Fibroblast of skin of abdomen (primary cell): ENCODE measurements at regions not wholly inside any gene's neighbourhood (a gene's known extent, or its start where the extent isn't known, plus 50 kb on each side); places are given as distances from the start of the nearest gene placed in this dataset.

Source experiments
- DNase-seq: peaks from one replicate; pipeline ENCODE4 v3.0.0-alpha.2; 2013

DNA sequence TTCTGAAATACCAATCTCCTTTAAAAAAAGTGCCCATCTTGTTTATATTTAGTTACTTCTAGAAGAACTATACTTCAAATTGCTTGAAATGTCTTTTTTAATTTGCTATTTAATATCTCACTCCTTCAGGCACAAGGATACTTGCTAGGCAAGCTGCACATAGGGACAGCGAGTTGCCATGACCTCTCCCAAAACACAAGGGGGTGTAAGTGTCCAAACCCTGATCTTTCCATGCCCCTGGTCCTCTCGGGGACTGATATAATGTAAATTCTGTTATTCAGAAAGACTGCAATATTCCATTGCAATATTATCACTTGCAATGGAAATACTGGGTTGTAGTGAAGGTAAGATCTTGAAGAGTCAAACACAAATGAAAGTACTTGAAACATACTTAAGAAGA is 480.4 kb downstream of the CETN3 start:
- no peak for DNase-seq

DNA sequence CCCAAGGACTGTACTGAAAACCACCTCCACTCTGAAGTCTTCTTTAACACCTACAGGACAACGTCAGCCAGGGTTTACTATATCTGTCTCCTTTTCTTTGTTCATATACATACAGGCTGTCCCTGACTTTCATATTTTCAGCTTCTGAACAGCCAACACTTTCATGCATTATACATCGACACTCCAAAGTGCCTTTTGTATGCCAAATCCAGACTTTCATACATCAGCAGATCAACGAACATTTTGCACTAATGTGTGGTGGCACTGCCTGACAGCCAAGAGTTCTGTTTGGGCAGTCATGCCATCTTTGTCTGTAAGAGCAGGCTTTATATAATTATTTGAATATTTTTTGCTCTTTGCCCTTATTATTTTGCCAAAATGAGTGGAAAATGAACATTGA is 487.4 kb downstream of the CETN3 start:
- no peak for DNase-seq

DNA sequence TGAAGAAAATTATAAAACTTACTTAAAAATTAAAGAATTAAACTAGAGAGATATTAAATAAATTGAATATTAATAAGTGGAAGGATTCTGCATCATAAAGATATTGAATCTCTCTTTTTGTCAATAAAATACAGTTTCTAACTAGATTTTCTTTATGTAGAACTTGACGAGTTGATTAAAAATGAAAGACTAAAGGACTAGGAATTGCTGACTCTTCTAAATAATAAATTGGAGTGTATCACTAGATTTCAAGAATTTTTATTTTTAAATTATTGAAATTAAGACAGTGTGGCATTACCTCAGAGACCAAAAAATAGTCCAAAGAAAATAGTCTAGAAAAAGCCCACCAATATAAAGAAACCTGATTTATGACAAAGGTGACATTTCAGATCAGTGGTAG is 492.4 kb downstream of the CETN3 start:
- no peak for DNase-seq

DNA sequence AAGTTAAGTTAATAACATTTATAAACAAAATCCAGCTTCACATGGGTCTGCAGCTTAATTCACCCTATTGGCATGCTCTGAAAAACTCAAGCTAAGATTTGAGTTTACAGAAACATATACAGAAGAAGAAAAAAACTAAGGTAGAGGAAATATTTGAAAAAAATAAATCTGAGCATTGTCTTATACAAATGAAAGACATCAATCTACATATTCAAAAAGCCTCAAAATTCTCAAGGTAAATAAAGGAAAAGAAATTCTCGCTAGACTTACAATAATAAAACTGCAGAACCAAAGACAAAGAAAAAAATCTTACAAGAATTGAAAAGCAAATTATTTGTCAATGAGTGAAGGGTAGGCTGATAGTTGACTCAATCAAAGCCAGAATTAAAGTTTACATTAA is 493.4 kb downstream of the CETN3 start:
- no peak for DNase-seq

DNA sequence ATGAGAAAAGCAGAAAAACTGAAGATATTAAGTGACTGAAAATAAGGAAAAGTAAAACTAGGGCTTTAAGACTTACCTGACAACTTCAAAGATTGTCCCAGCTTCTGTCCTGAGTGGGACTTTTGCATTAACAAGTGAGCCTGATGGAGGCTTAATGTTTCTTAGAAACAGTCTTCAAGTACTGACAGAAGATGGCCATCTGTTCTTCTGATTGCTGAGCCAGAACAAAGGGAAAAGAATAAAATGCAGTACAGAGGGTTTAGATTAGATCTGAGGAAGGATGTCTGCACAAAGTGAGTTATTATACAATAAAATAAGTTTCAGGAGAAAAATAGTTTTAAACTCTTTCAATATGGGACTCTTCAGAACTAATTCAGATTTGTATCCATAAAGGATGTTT is 500.7 kb downstream of the CETN3 start:
- no peak for DNase-seq

DNA sequence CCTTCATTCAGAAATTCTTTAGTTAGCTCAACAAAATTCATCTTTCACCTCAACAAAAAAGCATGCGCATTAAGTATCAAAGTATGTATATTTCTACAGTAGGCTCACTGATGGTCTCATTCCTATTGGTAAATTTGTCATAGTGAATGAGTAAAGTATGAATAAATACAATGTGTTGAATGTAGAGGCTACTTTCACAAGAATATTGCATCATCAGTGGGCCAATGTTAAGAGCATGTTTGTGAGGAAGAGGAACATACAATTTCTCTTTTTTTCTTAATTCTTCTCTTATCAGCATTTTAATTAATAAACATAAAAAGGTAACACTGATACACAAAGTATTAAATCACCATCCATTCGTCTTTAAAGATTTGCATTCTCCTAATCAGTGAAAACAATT is 505.1 kb downstream of the CETN3 start:
- peak; percentile 2 for DNase-seq

DNA sequence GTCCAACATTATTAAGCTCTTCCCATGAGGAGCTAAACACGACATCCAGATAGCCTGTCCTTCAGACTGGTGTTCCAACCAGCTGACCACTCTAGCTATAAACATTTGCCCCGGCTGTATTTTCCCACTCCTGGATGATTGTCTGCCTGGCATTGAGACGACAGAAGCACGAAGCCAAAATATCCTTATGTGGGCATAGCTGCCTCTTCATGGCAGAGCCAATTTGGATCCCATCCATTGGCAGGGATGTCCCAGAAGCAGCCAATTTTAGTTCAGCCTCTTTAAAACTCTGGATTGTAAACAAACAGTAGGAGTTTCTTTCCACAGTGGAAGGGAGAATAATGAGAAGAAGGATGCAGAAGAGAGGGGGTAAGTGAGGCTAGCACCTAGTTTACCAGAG is 507.6 kb downstream of the CETN3 start:
- DNase-seq, result no peak

DNA sequence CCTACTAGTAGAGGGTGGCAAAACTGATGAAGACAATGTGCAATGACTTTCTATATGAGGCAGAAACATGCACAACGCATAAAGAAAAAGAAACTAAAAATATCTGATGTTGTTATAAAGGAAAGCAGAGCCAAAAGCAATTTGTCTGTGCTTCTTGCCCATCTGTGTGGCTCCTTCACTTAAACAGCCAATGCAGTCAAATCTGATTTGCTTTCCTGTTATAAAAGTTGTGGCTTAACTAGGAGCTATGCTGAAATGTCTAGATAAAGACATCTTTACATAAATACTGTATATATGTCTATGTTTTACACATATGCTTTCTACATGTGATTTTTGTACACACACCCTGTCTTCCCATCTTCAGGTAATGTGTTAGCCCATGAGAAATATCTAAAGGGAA is 508.2 kb downstream of the CETN3 start:
- no peak for DNase-seq

DNA sequence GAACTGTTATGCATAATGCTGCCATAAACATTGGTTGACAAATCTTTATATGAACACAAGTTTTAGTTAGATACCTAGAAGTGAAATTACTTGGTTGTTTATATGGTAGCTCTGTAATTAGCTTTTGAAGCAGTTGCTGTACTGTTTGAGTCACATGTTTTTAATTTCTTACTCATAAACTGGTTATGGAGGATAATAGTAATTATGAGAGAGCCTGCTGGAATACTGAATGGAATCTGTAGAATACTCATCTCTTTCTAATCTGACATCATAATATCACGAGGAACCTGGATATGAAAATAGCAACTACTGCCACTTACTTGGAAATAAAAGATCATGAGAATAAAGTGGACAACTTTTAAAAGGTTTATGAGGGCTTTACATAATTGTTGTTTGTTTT is 509.2 kb downstream of the CETN3 start:
- no peak for DNase-seq

DNA sequence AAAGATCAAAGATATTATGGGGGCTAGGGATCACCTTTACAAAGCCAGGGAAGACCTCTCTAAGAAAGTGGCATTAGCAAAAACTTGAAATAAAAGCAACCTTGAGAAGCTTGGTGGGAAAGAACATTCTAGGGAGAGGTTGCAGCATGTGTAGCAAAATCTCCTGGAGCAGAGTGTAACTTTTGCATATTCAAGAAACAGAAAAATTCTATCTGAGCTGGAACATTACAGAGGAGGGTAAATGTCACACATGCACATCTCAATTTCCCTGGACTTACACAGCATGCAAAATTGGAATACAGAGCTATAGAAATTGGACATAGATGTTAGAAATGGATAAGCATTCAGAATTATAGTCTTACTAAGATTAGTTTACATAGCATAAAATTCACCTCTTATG is 510.0 kb downstream of the CETN3 start:
- no peak for DNase-seq

DNA sequence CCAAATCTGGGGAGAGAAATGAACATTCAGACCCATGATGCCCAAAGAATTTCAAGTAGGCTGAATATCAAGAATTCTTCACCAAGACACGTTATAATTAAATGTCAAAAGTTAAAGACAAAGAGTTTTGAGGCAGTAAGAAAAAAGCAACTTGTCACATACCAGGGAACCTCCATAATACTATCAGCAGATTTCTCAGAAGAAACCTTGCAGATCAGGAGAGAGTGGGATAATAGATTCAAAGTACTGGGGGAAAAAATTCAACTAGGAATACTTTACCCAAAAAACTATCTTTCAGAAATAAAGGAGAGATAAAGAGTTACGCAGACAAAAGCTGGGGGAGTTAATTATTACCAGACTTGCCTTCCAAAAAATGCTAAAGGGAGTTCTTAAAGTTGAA is 516.0 kb downstream of the CETN3 start:
- no peak for DNase-seq

DNA sequence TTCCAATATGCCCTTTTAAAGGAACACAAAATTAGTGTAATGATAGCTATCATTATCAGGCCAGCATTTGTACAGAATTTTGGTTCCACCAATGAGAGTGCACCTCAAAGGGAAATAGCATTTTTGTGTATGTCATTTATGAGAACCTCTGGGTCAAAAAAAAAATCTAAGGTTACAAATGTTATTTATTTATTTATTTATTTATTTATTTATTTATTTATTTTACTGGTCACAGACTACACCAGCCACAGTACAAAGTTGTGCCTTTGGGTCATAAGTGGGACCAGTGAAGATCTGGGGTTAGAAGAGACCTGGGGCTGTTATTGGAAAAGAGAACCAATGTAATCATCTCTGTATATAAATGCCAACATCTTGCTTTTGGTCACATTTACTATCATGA is 523.9 kb downstream of the CETN3 start:
- DNase-seq, result no peak

DNA sequence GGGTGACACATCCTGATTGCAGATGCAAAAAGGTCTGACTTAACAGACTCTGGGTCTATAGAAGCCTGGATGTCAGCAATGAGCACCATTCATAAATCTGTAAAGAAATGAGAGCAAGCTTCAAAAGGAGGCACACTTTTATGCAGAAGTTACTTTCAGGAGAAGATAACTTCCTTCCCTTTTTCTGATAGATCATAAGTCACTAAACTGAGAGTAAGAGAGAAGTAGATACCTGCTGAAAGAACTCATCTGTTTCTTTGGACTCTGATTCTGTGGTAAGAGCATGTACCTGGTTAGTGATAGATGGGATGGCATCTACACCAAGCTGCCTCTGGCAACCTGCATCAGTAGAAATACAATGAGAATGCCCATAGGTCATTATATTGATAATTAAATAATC is 525.6 kb downstream of the CETN3 start:
- DNase-seq, result no peak

DNA sequence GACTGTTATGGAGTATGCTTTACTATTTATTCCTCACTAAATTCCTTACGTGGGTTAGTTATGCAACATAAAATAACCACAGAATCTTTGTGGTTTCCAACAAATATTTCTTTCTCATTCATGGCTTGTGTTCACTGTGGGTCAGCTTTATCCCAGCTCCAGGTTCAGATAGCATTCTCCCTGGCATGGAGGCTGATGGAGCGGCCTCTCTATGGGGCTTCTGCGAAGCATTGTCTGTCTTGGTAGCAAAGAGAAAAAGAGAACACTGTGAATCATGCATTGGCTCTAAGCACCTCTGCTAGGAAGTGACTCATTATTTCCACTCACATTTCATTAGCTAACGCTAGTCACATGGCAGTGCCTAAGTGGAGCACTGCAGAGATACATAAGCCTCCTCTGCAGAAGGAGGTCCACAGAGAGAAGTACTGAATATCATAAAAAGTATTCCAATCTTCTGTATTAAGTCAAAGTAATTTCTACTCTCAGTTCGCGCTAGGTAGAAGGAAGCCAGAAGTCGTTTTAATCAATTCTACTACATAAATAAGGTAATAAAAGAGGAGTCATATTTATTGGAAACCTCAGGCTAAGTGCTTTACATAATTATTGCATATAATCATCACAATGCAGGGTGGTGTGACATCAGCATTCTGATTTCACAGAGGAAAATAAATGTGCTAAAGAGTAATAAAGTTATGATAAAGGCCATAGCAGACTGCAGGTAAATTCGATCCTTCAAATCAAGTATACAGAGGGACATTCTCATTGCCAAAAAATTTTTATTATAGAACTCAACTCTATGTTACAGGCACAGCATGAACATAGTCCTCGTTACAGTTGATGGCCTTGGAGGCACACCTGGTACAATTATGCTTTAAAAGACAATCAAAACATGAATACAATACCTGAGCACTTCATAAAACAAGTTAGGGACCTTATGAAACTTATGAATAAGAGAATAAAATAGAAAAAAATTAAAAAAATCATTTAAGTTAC is 531.1 kb downstream of the CETN3 start:
- peak; percentile 93 for DNase-seq

DNA sequence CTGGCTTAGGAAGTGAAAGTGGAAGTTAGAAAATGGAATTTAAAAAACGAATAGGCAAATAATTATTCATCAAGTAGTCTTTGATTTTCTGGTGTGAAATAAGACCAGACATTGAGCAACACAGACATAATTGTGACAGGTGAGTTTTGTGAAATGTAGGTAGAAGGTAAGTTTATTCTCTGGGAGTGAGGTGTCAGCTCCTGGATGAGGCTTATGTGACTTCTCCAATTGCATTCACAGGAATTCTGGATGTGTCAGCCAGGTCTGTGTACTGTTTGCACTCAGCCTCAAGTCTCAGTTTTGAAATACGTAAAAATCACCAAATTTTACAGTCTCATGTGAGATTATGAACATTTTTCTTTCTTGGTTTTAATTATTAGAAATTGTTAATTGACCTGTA is 537.6 kb downstream of the CETN3 start:
- DNase-seq, result no peak

DNA sequence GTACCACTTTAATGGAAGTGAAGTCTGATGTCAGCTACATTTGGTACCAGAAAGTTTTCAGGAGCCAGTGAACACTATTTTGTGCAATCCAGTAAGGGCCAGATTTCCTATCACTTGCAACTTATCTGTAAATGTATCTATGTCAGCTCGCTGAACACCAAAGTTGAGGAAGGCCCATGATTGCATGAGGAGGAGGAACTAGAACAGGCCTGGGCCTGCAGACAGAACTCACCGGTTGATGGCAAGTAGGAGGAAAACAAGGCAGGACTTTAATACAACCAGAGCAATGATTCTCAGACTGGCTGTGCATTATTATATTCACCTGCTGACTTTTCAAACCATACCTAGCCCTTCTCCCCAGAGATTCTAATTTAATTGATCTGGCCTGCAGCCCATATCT is 540.2 kb downstream of the CETN3 start:
- no peak for DNase-seq

DNA sequence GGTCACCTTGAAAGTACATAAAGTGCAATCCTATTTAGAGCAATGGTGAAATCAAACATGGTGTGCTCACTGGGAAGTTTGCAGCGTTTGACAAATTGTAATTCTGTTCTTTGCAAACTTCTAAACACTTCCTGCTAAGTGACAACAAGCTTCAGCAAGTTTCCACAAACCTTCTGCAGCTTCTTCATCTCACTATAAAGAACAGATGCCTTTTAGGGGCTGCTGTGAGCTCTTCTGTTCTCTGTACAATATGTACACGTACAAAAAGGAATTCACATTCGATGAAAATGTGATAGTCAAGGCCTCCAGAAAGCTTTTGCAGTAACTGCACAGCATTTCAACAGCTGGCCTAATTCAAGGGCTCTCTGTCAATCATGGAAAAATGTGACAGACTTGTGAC is 543.1 kb downstream of the CETN3 start:
- DNase-seq, result no peak

DNA sequence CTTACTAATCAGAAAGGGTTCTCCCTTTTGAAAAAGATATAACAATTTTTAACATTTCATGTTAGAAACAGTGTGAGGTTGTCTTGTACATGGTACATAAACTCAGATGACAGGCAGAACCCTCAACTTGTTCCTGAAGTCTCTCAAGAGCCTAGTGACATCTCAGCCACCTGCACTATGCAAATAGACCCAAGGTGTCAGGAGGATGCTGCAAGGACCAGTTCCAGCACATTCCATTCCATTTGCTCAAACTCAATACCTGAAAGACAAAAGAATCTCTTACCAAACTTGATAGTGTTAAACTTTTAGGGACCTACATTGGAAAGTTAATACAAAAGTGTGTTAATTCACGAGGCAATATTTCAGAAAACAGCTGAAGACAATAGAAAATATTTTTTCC is 544.6 kb downstream of the CETN3 start:
- no peak for DNase-seq

DNA sequence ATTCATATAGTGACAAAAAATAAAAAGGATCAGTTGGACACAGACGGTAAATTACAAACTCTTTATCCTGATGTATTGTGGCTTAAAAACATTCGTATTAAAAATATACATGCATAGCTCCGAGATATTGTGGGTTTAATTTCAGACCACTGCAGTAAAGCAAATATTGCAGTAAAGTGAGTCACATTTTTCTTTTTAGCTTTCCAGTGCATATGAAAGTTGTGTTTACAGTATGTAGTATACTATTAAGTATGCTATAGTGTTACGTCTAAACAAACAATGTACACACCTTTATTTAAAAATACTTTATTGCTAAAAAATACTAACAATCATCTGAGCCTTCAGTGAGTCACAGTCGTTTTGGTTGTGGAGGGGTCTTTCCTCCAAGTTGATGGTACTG is 551.8 kb downstream of the CETN3 start:
- no peak for DNase-seq

DNA sequence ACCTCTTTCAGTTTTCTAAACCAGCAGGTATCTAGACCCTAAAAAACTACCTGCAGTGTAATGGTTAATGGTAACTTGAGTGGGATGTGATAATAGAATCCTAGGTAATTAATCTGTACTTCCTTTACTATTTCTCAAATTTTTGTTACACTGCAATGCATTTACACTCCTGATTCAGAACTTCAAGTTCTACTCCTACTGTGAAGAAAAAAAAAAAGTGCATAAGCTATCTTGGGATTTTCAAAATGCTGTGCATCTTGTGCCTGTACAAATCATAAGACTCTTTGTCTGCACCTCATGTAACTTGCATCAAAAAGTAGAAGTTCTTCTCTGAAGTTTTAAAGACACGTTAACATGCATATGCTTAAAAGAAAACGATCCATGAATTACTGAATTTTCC is 554.1 kb downstream of the CETN3 start:
- no peak for DNase-seq

DNA sequence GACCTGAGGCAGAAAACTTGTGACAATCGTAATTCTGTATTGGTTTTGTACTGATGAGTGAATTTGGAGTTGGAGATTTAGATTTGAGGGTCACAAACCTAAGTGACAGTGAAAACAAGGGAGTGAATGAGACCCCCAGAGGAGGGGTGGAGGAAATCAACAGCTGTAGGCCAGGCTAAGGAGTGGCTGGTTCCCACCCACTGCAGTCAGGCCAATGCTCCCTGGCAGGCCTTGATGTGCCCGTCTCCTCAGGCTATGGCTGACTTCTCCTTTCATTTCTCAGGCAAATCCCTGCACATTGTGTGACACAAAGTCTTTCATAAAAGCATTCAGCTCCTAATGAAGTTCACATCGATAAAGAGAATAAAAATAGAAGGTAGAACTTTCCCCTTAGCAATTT is 557.6 kb downstream of the CETN3 start:
- DNase-seq, result no peak

DNA sequence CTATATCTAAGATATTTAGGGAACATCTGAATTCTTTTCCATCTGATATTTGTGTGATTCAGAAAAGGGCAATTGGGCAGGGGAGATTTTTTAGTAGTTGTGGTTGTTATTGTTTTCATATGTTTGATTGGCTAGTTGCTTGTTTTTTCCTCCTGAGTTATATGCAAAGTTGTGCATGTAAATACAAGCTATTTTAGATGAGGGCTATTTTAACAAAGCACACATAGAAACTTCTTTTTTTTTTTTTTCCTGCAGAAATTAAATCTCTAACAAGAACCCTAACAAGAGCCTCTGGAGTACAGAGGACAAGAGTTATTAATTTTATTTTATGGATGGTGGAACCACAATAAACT is 559.1 kb downstream of the CETN3 start:
- DNase-seq, result no peak

DNA sequence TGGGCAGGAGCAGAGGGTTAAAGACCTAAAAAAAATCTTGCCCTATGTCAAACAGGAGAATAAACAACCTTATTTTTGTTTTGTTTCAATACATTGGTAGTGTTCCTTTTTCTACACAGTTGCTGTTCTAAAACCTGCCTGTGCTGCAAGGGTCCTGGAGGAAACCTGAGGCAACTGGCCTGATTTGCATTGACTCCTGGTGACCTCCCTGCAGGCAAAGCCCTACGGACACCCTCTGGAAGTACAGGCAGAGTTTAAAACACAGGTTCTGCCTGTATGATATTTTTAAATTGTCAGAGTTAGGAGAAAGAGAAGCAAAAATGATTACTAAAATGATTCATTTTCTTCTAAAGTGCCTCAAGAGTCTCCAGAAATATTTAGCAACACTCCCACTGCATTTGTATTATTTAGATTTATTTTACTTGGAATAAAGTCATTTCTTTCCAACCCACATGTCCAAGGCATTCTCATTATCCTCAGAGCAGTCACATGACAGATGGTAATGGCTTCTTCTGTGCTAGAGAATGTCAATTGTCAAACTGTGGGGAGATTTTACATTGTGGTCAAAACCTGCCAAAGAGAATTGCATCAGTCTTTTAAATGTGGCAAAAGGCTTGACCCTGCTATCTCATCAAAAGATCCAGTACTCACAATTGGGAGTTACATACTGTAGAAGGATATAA is 559.6 kb downstream of the CETN3 start:
- DNase-seq, result peak; percentile 39

DNA sequence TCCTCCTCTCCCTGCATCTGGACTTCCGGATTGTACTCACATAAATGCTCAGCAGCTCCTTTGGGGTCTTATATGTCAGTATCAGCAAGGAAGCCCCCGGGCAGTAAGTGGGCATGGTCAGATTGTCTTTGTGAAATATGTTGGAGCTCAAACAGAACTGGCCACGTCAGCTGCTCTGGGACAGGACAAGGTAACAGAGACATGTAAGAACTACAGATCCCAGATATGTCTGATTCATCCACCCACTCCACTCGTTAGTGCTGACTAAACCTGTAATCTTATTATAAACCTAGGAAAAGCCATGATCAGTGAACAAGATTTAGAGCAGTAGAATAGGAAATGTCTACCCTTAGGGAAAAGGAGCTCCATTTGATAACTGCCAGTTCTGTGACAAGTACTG is 561.8 kb downstream of the CETN3 start:
- DNase-seq, result peak; percentile 6
